GM12874 (cell line): ENCODE measurements at regions not wholly inside any gene's neighbourhood (a gene's known extent, or its start where the extent isn't known, plus 50 kb on each side); places are given as distances from the start of the nearest gene placed in this dataset.

Experiments
- CTCF ChIP-seq: IDR thresholded peaks from 2 replicates; pipeline ENCODE4 v1.5.1; 2011; ENCODE audit warnings: low read depth, mild to moderate bottlenecking, control low read depth, low read length, moderate library complexity; ENCODE audit not compliant: insufficient read depth

DNA sequence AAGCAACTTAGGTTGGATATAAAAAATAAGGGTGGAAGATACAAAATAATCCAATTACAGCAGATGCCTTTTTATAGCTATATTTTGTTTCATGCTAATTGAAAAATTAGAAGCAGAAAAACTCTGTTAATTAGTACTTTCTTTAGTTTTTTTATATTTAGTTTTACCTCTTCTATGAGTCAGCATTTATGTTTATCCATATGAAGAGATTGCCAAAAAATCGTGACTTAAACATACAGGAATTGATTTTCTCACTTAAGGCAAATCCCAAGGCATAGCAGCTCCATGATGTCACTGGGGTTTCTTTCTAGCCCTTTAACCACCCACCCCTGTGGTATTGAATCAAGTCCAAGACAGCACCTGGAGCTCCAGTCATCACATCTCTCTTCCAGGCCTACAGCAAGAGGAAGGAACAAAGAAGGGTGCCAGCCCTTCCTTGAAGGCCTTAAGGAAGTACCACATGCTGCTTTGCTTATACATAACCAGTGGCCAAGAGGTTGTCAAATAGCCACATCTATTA, 365.8 kb upstream of the TENM3 start:
- no peak for TF ChIP-seq CTCF

- TF ChIP-seq CTCF = no peak
Observed at GRCh38 chr4:181890031-181890430, 353.2 kb upstream of the TENM3 start.

DNA sequence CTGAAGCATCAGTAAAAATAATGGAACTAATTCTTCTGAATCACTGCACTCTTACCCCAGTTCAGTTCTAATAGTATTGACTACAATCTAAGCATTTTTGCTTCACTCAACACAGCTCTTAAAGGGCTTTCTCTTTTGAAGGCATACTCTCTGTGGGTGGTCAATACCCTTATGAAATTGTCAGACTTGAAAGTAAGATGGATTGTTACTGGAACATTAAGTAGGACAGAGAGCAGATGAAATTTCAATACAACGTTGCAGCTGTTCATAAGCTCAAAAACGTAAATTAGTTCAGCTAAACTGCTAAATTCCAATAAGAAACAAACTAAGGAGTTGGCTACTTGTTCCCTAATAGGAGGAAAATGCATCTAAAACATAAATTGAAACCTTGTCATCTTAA, 352.3 kb upstream of the TENM3 start:
- no peak for TF ChIP-seq CTCF

DNA sequence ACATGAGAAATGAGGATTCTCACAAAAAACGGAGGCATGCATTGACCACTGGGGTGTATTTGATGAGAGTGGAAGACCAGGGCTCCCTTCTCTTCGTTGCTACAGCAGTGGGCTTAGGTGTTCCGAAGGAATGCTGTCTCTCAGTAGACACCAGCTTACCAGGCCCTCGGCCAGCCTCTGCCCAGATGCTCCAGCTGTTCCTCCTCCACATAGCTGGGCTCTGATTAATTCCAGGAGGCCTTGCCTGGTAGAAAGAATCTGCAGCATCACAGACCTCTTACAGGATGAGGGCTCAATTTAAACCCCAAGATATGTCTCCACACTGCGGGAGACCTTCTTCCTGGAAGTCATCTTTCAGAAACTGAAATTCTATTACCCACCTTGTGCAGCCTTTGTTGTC, 346.6 kb upstream of the TENM3 start:
- no peak for TF ChIP-seq CTCF

- no peak for TF ChIP-seq CTCF
Observed at GRCh38 chr4:181897935-181898334, 345.3 kb upstream of the TENM3 start.

DNA sequence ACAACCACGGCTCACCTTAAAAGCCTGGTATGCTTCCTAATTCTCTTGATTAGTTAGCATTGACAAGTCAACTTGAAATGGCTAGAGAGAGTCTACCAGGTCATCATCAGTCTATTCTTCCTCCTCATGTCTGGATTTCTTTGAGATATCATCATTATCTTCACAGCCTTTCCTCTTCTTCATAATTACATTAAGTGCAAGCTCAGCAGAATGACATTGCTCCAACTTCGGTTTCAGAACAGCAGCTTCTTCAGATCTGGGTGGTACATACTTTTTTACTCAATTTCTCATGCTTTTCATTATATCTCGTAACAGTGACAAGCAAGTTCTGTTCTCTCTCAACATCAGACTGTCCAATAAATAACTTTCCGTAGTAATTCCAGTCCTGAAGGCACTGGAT, 337.5 kb upstream of the TENM3 start:
- no peak for TF ChIP-seq CTCF

GRCh38 chr4:181908168-181908567, 335.0 kb upstream of the TENM3 start:
- TF ChIP-seq CTCF = no peak

GRCh38 chr4:181909368-181909767, 333.8 kb upstream of the TENM3 start:
- TF ChIP-seq CTCF = no peak
